Anterior cingulate cortex (tissue), 58 donors: ENCODE measurements at regions not wholly inside any gene's neighbourhood (a gene's known extent, or its start where the extent isn't known, plus 50 kb on each side); places are given as distances from the start of the nearest gene placed in this dataset.
"Not testable (repeated sequence)": the region's sequence is repeated elsewhere in the genome, so short reads cannot be mapped to it uniquely, and the experiment has no call there.

Experiments used
- DNase-seq, 58 donors: peaks; one replicate each; lab custom pipeline; 2025; lab: John Stamatoyannopoulos, UW

- DNase-seq = no peak
These were observed 198.9 kb upstream of the PTGFR start for GRCh38 chr1:78291872-78292271.

GRCh38 chr1:78292361-78292760 lies 198.4 kb upstream of the PTGFR start:
- no peak for DNase-seq

- DNase-seq = no peak
These were observed 192.9 kb upstream of the PTGFR start for GRCh38 chr1:78297836-78298235.

- DNase-seq = no peak
These were observed 192.4 kb upstream of the PTGFR start for GRCh38 chr1:78298349-78298748.

- no peak for DNase-seq
These were observed 189.6 kb upstream of the PTGFR start for GRCh38 chr1:78301141-78301540.

GRCh38 chr1:78303620-78304019 lies 187.2 kb upstream of the PTGFR start:
- DNase-seq = peak in 1 of 58 donors; percentile 4

GRCh38 chr1:78304341-78304740 lies 186.4 kb upstream of the PTGFR start:
- no peak for DNase-seq

GRCh38 chr1:78304761-78305160 lies 186.0 kb upstream of the PTGFR start:
- no peak for DNase-seq

- DNase-seq = not testable (repeated sequence)
These were observed 180.5 kb upstream of the PTGFR start for GRCh38 chr1:78310261-78310660.

- DNase-seq = no peak
These were observed 172.8 kb upstream of the PTGFR start for GRCh38 chr1:78318011-78318410.

- DNase-seq = no peak
These were observed 171.2 kb upstream of the PTGFR start for GRCh38 chr1:78319603-78320002.

- no peak for DNase-seq
These were observed 167.7 kb upstream of the PTGFR start for GRCh38 chr1:78322928-78323680.

GRCh38 chr1:78325293-78325692 lies 165.5 kb upstream of the PTGFR start:
- no peak for DNase-seq

GRCh38 chr1:78329475-78329874 lies 161.3 kb upstream of the PTGFR start:
- DNase-seq = no peak

GRCh38 chr1:78331799-78332198 lies 159.0 kb upstream of the PTGFR start:
- no peak for DNase-seq

GRCh38 chr1:78333502-78333901 lies 157.3 kb upstream of the PTGFR start:
- no peak for DNase-seq

- DNase-seq = no peak
These were observed 156.7 kb upstream of the PTGFR start for GRCh38 chr1:78334114-78334513.

GRCh38 chr1:78334952-78335351 lies 155.8 kb upstream of the PTGFR start:
- DNase-seq = no peak

- not testable (repeated sequence) for DNase-seq
These were observed 154.0 kb upstream of the PTGFR start for GRCh38 chr1:78336751-78337150.

- DNase-seq = no peak
These were observed 151.3 kb upstream of the PTGFR start for GRCh38 chr1:78339490-78339889.

GRCh38 chr1:78340006-78340405 lies 150.8 kb upstream of the PTGFR start:
- no peak for DNase-seq

- DNase-seq = no peak
These were observed 142.1 kb upstream of the PTGFR start for GRCh38 chr1:78348496-78349284.
